HCT116 (cell line): ENCODE measurements at regions not wholly inside any gene's neighbourhood (a gene's known extent, or its start where the extent isn't known, plus 50 kb on each side); places are given as distances from the start of the nearest gene placed in this dataset.
"Not testable (repeated sequence)": the region's sequence is repeated elsewhere in the genome, so short reads cannot be mapped to it uniquely, and the experiment has no call there.

Experiments
- ATAC-seq: fragments of 200-7000 bp; cut with Tn5 transposase; 2 replicates; pipeline ENCODE4 v1.9.1; 2020; ENCODE audit warnings: mild to moderate bottlenecking, moderate library complexity
- BruUV-seq: library from RNA; stranded (reverse); fragments of 400-500 nt; replicated peaks from 2 replicates; lab custom pipeline; 2021; lab: Mats Ljungman, UMichigan
- CTCF ChIA-PET: fragments of 300-600 bp; sonication (Branson Sonifier 250); formaldehyde crosslinking; loops from one replicate; lab custom pipeline; 2021; ENCODE audit warnings: antibody characterized with exemption; lab: Charles Lee
- POLR2A ChIA-PET: fragments of 300-600, 350-600 bp; sonication (Branson Sonifier 250); formaldehyde crosslinking; loops from one replicate; lab custom pipeline; 2021; ENCODE audit warnings: antibody characterized with exemption; lab: Charles Lee
- RAD21 ChIA-PET, 2 experiments: fragments of 300-600 bp; sonication (Branson Sonifier 250); formaldehyde crosslinking; loops; one replicate each; lab custom pipeline; 2023; ENCODE audit warnings: low total read pairs in 2 of 2; ENCODE audit not compliant: uncharacterized antibody in 2 of 2, unreplicated experiment in 2 of 2, low non-redundant PET in 1 of 2; lab: Charles Lee
- DNase-seq: peaks from one replicate; pipeline ENCODE4 v3.0.0-alpha.2; 2010; ENCODE audit warnings: low read depth, low spot score
- H2AFZ ChIP-seq: fragments of 200-600 bp; shearing (Covaris generic), sonication (generic); 2 replicates; pipeline ENCODE4 v1.6.1; 2017; ENCODE audit warnings: low read depth, mixed run types, mixed read lengths, antibody characterized with exemption, low read length; ENCODE audit not compliant: poor library complexity, severe bottlenecking
- H3K27ac ChIP-seq: 2 replicates; pipeline ENCODE4 v1.5.1; 2012; ENCODE audit warnings: low read depth, low read length
- H3K27me3 ChIP-seq: fragments of 200-600 bp; sonication (generic); 2 replicates; pipeline ENCODE4 v1.6.1; 2016; ENCODE audit warnings: mixed run types, low read length, mixed read lengths; ENCODE audit not compliant: insufficient read depth
- H3K36me3 ChIP-seq, 2 experiments: fragments of 200-500 bp in 1 of 2; fragments of 200-600 bp in 1 of 2; sonication (Bioruptor generic) in 1 of 2; sonication (generic) in 1 of 2; 2 replicates each; pipeline versions ENCODE4 v1.5.1 to v1.6.1; 2014 to 2016; ENCODE audit warnings: low read length in 2 of 2, inconsistent platforms in 1 of 2, mixed read lengths in 1 of 2, mixed run types in 1 of 2; ENCODE audit not compliant: insufficient read depth in 2 of 2, control insufficient read depth in 1 of 2
- H3K4me1 ChIP-seq, 2 experiments: fragments of 200-600 bp in 1 of 2; sonication (generic) in 1 of 2; 2 replicates each; pipeline versions ENCODE4 v1.5.1 to v1.6.1; 2012 to 2017; ENCODE audit warnings: low read length in 2 of 2, inconsistent platforms in 1 of 2, mild to moderate bottlenecking in 1 of 2, mixed read lengths in 1 of 2, mixed run types in 1 of 2, moderate library complexity in 1 of 2; ENCODE audit not compliant: insufficient read depth in 2 of 2, control insufficient read depth in 1 of 2
- H3K4me2 ChIP-seq: fragments of 200-600 bp; sonication (generic); 2 replicates; pipeline ENCODE4 v1.6.1; 2017; ENCODE audit warnings: mixed run types, low read length, mixed read lengths
- H3K4me3 ChIP-seq, 2 experiments: fragments of 200-600 bp in 1 of 2; sonication (generic) in 1 of 2; replicated peaks in 1 of 2; 2 replicates each; pipeline ENCODE4 v1.5.1; 2011 to 2016; ENCODE audit warnings: low read length in 2 of 2, control low read depth in 1 of 2, low read depth in 1 of 2, mild to moderate bottlenecking in 1 of 2, mixed read lengths in 1 of 2, mixed run types in 1 of 2
- H3K79me2 ChIP-seq: fragments of 200-600 bp; sonication (generic); 2 replicates; pipeline ENCODE4 v1.6.1; 2017; ENCODE audit warnings: mild to moderate bottlenecking, mixed run types, low read length, moderate library complexity, mixed read lengths; ENCODE audit not compliant: insufficient read depth
- H3K9ac ChIP-seq: fragments of 200-600 bp; sonication (generic); 2 replicates; pipeline ENCODE4 v1.6.1; 2016; ENCODE audit warnings: low read length, mixed read lengths
- H3K9me2 ChIP-seq: fragments of 200-600 bp; sonication (generic), shearing (Covaris generic); 2 replicates; pipeline ENCODE4 v1.6.1; 2017; ENCODE audit warnings: mixed run types, mild to moderate bottlenecking, moderate library complexity; ENCODE audit not compliant: insufficient read depth
- H3K9me3 ChIP-seq, 2 experiments: fragments of 200-500 bp in 1 of 2; fragments of 200-600 bp in 1 of 2; sonication (Bioruptor generic) in 1 of 2; sonication (generic) in 1 of 2; 2 replicates each; pipeline ENCODE4 v1.6.1; 2014 to 2017; ENCODE audit warnings: low read length in 2 of 2, mixed read lengths in 2 of 2, inconsistent platforms in 1 of 2, low read depth in 1 of 2, mild to moderate bottlenecking in 1 of 2, mixed run types in 1 of 2, moderate library complexity in 1 of 2; ENCODE audit not compliant: control insufficient read depth in 1 of 2, insufficient read depth in 1 of 2
- H4K20me1 ChIP-seq: fragments of 200-600 bp; sonication (generic), shearing (Covaris generic); 2 replicates; pipeline ENCODE4 v1.6.1; 2017; ENCODE audit warnings: mixed run types, mild to moderate bottlenecking, moderate library complexity; ENCODE audit not compliant: insufficient read depth
- CEBPB ChIP-seq: IDR thresholded peaks from 2 replicates; pipeline ENCODE4 v1.6.1; 2012; ENCODE audit warnings: low read depth
- EZH2 ChIP-seq: fragments of 200-600 bp; sonication (generic); IDR thresholded peaks from 2 replicates; pipeline ENCODE4 v1.6.1; 2017; ENCODE audit warnings: antibody characterized with exemption, mixed run types
- MAX ChIP-seq: IDR thresholded peaks from 2 replicates; pipeline ENCODE4 v1.6.1; 2012
- SIN3A ChIP-seq: IDR thresholded peaks from 2 replicates; pipeline ENCODE4 v1.6.1; 2012; ENCODE audit warnings: low read depth
- intact Hi-C: fragments of 100-400 bp; cut with micrococcal nuclease; formaldehyde crosslinking; loops from 2 replicates; pipeline ENCODE4 v1.10.0; 2022

GRCh38 chr1:115522386-115522785 is 119.4 kb upstream of the VANGL1 start:
- no peak overlapping the region for H3K4me2 ChIP-seq
- TF ChIP-seq EZH2 (no peak), SIN3A (no peak), MAX (no peak)
- TF ChIP-seq, all 23 proteins: peak for 0
- no peaks in the 10 kb centered on the region for H3K9me3 ChIP-seq
- ChIA-PET RAD21 (no interaction called here), CTCF (no interaction called here), POLR2A (no interaction called here)
- H3K4me3 ChIP-seq = no peak overlapping the region
- no peaks in the 10 kb centered on the region for H3K9me2 ChIP-seq
- H3K27me3 ChIP-seq = no peaks in the 10 kb centered on the region
- intact Hi-C loops = no loop called here
- H4K20me1 ChIP-seq = no peaks in the 10 kb centered on the region
- H3K27ac ChIP-seq = no peak overlapping the region
- ATAC-seq = no peak
- H3K79me2 ChIP-seq = no peaks in the 10 kb centered on the region
- no TSS peak for BruUV-seq
- H3K36me3 ChIP-seq = no peaks in the 10 kb centered on the region
- DNase-seq = no peak
- H2AFZ ChIP-seq = no peak overlapping the region
- no peak overlapping the region for H3K9ac ChIP-seq
- peaks cover 0 to 5% of the 10 kb centered on the region in 2 experiments; a peak in 1 of 4 replicates for H3K4me1 ChIP-seq

- no peak overlapping the region for H2AFZ ChIP-seq
- no peak overlapping the region for H3K4me3 ChIP-seq
- ChIA-PET POLR2A (no interaction called here), RAD21 (no interaction called here), CTCF (no interaction called here)
- BruUV-seq = no TSS peak
- H4K20me1 ChIP-seq = no peaks in the 10 kb centered on the region
- no peak overlapping the region for H3K4me2 ChIP-seq
- H3K9me3 ChIP-seq = no peaks in the 10 kb centered on the region
- TF ChIP-seq CEBPB = no peak
- no peak overlapping the region for H3K9ac ChIP-seq
- H3K4me1 ChIP-seq = no peaks in the 10 kb centered on the region
- ATAC-seq = no peak
- H3K9me2 ChIP-seq = no peaks in the 10 kb centered on the region
- no peak for DNase-seq
- H3K36me3 ChIP-seq = no peaks in the 10 kb centered on the region
- H3K27me3 ChIP-seq = no peaks in the 10 kb centered on the region
- H3K79me2 ChIP-seq = no peaks in the 10 kb centered on the region
- H3K27ac ChIP-seq = no peak overlapping the region
- intact Hi-C loops = no loop called here
These were observed 126.5 kb upstream of the VANGL1 start for GRCh38 chr1:115515270-115515669.

GRCh38 chr1:115510226-115510625 is 131.5 kb upstream of the VANGL1 start:
- ATAC-seq, H3K36me3 ChIP-seq, H3K9ac ChIP-seq, BruUV-seq, H3K79me2 ChIP-seq, H3K4me1 ChIP-seq, H2AFZ ChIP-seq, H3K4me3 ChIP-seq, POLR2A ChIA-PET, H3K27me3 ChIP-seq, H3K9me2 ChIP-seq, DNase-seq, H4K20me1 ChIP-seq, RAD21 ChIA-PET, H3K27ac ChIP-seq, intact Hi-C loops, H3K9me3 ChIP-seq, CTCF ChIA-PET, H3K4me2 ChIP-seq: not testable (repeated sequence)
